Neutrophil (primary cell): ENCODE measurements at regions not wholly inside any gene's neighbourhood (a gene's known extent, or its start where the extent isn't known, plus 50 kb on each side); places are given as distances from the start of the nearest gene placed in this dataset.
"Not testable (repeated sequence)": the region's sequence is repeated elsewhere in the genome, so short reads cannot be mapped to it uniquely, and the experiment has no call there.

Experiments used
- H3K27ac ChIP-seq: fragments of 200-600 bp; sonication (generic); 2 replicates; pipeline ENCODE4 v1.5.1; 2016; ENCODE audit warnings: mild to moderate bottlenecking, moderate library complexity
- H3K27me3 ChIP-seq: fragments of 200-600 bp; sonication (generic); 2 replicates; pipeline ENCODE4 v1.6.0; 2016; ENCODE audit warnings: mild to moderate bottlenecking
- H3K36me3 ChIP-seq: fragments of 200-600 bp; sonication (generic); 2 replicates; pipeline ENCODE4 v1.5.1; 2017
- H3K4me1 ChIP-seq, 2 experiments: fragments of 200-600 bp in 1 of 2; sonication (generic) in 1 of 2; 1 replicate in 1 of 2; 2 replicates in 1 of 2; pipeline versions ENCODE4 v1.5.1 to v1.6.1; 2013 to 2016; ENCODE audit warnings: low read depth in 1 of 2, low read length in 1 of 2, mild to moderate bottlenecking in 1 of 2, moderate library complexity in 1 of 2; ENCODE audit not compliant: control insufficient read depth in 1 of 2, insufficient read depth in 1 of 2
- H3K4me3 ChIP-seq, 2 experiments: fragments of 200-600 bp in 1 of 2; sonication (generic) in 1 of 2; 1 replicate in 1 of 2; 2 replicates in 1 of 2; pipeline ENCODE4 v1.5.1; 2013 to 2016; ENCODE audit warnings: low read depth in 1 of 2, low read length in 1 of 2, mild to moderate bottlenecking in 1 of 2, moderate library complexity in 1 of 2
- H3K9me3 ChIP-seq: fragments of 200-600 bp; sonication (generic); 2 replicates; pipeline ENCODE4 v1.5.1; 2016
- TF ChIP-seq, protein P1 (sequence below): fragments of 200-600 bp; sonication (generic); IDR thresholded peaks from 2 replicates; pipeline ENCODE4 v1.5.1; 2016; ENCODE audit warnings: antibody characterized with exemption

GRCh38 chrX:1134156-1134555 is 78.3 kb downstream of the CRLF2 start:
- TF ChIP-seq, protein P1, sequence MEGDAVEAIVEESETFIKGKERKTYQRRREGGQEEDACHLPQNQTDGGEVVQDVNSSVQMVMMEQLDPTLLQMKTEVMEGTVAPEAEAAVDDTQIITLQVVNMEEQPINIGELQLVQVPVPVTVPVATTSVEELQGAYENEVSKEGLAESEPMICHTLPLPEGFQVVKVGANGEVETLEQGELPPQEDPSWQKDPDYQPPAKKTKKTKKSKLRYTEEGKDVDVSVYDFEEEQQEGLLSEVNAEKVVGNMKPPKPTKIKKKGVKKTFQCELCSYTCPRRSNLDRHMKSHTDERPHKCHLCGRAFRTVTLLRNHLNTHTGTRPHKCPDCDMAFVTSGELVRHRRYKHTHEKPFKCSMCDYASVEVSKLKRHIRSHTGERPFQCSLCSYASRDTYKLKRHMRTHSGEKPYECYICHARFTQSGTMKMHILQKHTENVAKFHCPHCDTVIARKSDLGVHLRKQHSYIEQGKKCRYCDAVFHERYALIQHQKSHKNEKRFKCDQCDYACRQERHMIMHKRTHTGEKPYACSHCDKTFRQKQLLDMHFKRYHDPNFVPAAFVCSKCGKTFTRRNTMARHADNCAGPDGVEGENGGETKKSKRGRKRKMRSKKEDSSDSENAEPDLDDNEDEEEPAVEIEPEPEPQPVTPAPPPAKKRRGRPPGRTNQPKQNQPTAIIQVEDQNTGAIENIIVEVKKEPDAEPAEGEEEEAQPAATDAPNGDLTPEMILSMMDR, result no peak
- H3K36me3 ChIP-seq, result no peaks in the 10 kb centered on the region
- H3K4me1 ChIP-seq, result no peaks in the 10 kb centered on the region
- H3K9me3 ChIP-seq, result no peaks in the 10 kb centered on the region
- H3K27me3 ChIP-seq, result no peaks in the 10 kb centered on the region
- no peak overlapping the region for H3K4me3 ChIP-seq
- H3K27ac ChIP-seq, result no peak overlapping the region

GRCh38 chrX:1126738-1127137 is 85.7 kb downstream of the CRLF2 start:
- Histone ChIP-seq H3K4me1 (no peaks in the 10 kb centered on the region), H3K36me3 (no peaks in the 10 kb centered on the region), H3K27me3 (peaks cover 21% of the 10 kb centered on the region), H3K4me3 (no peak overlapping the region), H3K27ac (no peak overlapping the region), H3K9me3 (no peaks in the 10 kb centered on the region)
- TF ChIP-seq, protein P1, result no peak

DNA sequence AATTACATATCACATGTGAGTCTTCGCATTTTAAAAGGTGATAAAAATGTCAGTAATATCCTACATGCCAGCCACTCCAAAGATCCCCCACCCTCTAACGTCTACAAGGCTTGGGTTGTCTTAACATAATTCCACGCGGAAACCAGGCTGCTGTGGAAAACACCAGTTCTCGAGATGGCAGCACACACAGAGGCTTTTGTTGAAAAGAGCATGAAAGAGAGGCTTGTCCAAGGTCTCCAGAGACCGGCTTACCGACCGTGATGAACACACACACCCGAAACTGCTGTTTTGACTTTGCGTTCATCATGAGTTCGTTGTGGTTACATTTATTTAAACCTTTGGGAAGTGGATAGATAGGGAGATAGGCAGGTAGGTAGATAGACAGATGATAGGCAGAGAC is 87.9 kb downstream of the CRLF2 start:
- peaks cover 21% of the 10 kb centered on the region for H3K27me3 ChIP-seq
- H3K27ac ChIP-seq, result no peak overlapping the region
- no peaks in the 10 kb centered on the region for H3K4me1 ChIP-seq
- no peak overlapping the region for H3K4me3 ChIP-seq
- no peaks in the 10 kb centered on the region for H3K36me3 ChIP-seq
- TF ChIP-seq, protein P1, result no peak
- no peaks in the 10 kb centered on the region for H3K9me3 ChIP-seq

DNA sequence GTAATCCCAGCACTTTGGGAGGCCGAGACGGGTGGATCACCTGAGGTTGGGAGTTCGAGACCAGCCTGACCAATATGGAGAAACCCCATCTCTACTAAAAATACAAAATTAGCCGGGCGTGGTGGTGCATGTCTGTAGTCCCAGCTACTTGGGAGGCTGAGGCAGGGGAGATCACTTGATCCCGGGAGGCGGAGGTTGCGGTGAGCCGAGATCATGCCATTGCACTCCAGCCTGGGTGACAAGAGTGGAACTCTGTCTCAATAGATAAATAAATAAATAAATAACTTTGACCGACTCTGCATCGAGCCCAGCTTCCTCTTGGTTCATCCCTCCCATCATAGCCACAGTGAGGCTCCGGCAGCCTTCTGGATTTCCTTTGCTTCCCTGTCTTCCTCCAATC is 89.6 kb downstream of the CRLF2 start:
- H3K4me1 ChIP-seq, H3K9me3 ChIP-seq, H3K4me3 ChIP-seq, H3K27ac ChIP-seq, H3K36me3 ChIP-seq: not testable (repeated sequence)
- peaks cover 21% of the 10 kb centered on the region for H3K27me3 ChIP-seq

DNA sequence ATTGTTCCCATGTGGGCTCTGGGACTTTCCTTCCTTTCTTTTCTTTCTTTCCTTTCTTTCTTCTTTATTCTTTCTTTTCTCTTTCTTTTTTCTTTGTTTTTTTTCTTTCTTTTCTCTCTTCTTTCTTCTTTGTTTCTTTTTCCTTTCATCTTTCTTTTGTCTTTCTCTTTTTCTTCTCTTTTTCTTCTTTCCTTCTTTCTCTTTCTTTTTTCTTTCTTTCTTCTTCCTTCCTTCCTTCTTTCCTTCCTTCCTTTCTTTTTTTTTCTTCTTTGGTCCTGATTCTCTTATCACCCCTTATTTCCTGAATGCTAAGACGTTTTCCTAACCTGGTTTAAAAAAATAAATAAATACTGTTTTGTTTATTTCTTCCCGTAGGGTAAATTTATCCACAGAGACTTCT is 93.2 kb downstream of the CRLF2 start:
- Histone ChIP-seq H3K27ac (no peak overlapping the region), H3K36me3 (no peaks in the 10 kb centered on the region), H3K4me1 (no peaks in the 10 kb centered on the region), H3K4me3 (no peak overlapping the region), H3K27me3 (peaks cover 17% of the 10 kb centered on the region), H3K9me3 (no peaks in the 10 kb centered on the region)
- TF ChIP-seq, protein P1, result no peak

GRCh38 chrX:1118572-1119199 is 93.8 kb downstream of the CRLF2 start:
- peaks cover 12% of the 10 kb centered on the region for H3K27me3 ChIP-seq

DNA sequence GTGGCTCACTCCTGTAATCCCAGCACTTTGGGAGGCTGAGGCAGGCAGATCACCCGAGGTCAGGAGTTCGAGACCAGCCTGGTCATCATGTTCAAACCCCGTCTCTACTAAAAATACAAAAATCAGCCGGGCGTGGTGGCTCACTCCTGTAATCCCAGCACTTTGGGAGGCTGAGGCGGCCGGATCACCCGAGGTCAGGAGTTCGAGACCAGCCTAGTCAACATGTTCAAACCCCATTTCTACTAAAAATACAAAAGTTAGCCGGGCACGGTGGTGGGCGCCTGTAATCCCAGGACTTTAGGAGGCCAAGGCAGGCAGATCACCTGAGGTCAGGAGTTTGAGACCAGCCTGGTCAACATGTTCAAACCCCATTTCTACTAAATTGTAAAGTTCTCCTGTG is 97.0 kb downstream of the CRLF2 start:
- not testable (repeated sequence) for H3K9me3 ChIP-seq, H3K27ac ChIP-seq
- peaks cover 34% of the 10 kb centered on the region for H3K27me3 ChIP-seq

More at GRCh38 chrX:1118572-1119199, 93.8 kb downstream of the CRLF2 start:
- TF ChIP-seq, protein P1, result no peak
- H3K36me3 ChIP-seq, result no peaks in the 10 kb centered on the region
- no peak overlapping the region for H3K27ac ChIP-seq
- no peak overlapping the region for H3K4me3 ChIP-seq
- H3K4me1 ChIP-seq, result no peaks in the 10 kb centered on the region
- no peaks in the 10 kb centered on the region for H3K9me3 ChIP-seq

More for the DNA sequence above, 97.0 kb downstream of the CRLF2 start:
- not testable (repeated sequence) for H3K4me1 ChIP-seq, H3K36me3 ChIP-seq, H3K4me3 ChIP-seq
